LNCaP clone FGC (cell line): ENCODE measurements at regions not wholly inside any gene's neighbourhood (a gene's known extent, or its start where the extent isn't known, plus 50 kb on each side); places are given as distances from the start of the nearest gene placed in this dataset.

Experiments
- DNase-seq: peaks from one replicate; pipeline ENCODE4 v3.0.0-alpha.2; 2011; ENCODE audit warnings: low read depth
- H3K4me3 ChIP-seq: 2 replicates; pipeline ENCODE4 v1.5.1; 2011; ENCODE audit warnings: mild to moderate bottlenecking, low read depth, low read length, control low read depth
- CTCF ChIP-seq: IDR thresholded peaks from 2 replicates; pipeline ENCODE4 v1.5.1; 2012; ENCODE audit warnings: mild to moderate bottlenecking; ENCODE audit not compliant: control insufficient read depth, insufficient read depth; ENCODE audit errors: extremely low read depth

DNA sequence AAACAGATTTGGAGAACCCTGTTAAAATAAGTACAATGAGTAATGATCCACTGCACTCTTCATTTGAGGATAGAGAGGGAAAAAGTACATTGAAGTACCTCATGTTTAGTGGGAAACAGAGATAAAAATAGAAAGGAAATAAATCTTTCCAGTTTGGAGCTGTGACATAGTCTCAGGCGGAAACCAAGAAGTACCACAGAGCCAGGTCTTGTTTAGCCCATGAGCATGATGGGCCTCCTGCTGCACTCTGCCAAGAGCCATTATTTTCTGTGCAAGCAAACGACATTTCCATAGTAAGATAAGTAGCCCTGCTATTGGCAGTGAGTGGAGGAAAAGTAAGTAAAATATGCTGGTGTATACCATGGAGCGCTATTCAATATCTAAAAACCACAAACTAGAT lies 796.1 kb downstream of the TBL1XR1 start:
- DNase-seq: no peak
- no peak overlapping the region for H3K4me3 ChIP-seq
- no peak for TF ChIP-seq CTCF

GRCh38 chr3:176399193-176399592 lies 798.1 kb downstream of the TBL1XR1 start:
- TF ChIP-seq CTCF: no peak
- no peak overlapping the region for H3K4me3 ChIP-seq
- no peak for DNase-seq

DNA sequence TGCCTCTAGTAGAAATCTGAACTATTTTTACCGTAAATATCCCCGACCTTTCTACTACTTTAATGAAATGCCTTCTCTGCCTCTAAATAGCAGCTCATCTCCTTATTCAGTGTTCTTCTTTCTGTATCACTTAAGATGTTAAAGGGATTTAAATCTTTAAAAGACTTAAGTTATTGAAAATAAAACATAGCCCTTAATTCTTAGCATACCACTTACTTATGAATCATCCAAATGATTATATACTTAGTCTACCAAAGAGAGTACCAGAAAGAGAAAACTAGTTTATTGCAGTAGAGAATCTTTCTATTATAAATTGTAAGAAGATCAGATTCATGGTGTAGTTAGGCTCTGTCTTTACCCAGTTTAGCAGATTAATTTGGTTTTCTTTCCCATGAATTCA lies 802.0 kb downstream of the TBL1XR1 start:
- TF ChIP-seq CTCF: no peak
- no peak for DNase-seq

DNA sequence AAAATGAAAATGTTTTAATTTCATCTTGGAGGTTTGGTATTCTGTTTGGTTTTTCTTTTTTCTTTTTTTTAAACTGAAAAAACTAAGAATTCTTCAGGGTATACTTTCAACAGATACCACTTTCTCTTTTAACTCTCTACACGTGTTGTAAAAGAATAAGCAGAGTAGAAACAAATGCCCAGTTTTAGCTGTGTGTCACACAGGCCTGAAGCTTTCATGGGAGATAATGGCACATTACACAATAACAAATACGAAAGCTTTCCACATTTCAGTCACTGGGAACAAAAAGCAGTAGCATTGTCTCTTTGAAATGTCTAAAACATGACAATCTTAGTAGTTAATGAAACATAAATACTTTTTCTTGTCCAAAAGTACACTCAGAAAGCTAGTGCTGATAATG lies 818.5 kb downstream of the TBL1XR1 start:
- no peak overlapping the region for H3K4me3 ChIP-seq
- no peak for DNase-seq
- TF ChIP-seq CTCF: no peak

More for the DNA sequence above, 802.0 kb downstream of the TBL1XR1 start:
- no peak overlapping the region for H3K4me3 ChIP-seq

- no peak for TF ChIP-seq CTCF
- DNase-seq: peak; percentile 94
- no peak overlapping the region for H3K4me3 ChIP-seq
Measured at GRCh38 chr3:176376531-176376930, 820.8 kb downstream of the TBL1XR1 start.

- no peak for TF ChIP-seq CTCF
- DNase-seq: no peak
Measured at GRCh38 chr3:176375519-176375918, 821.8 kb downstream of the TBL1XR1 start.

GRCh38 chr3:176362191-176362731 lies 835.0 kb downstream of the TBL1XR1 start:
- no peak for DNase-seq
- H3K4me3 ChIP-seq: no peak overlapping the region
- TF ChIP-seq CTCF: no peak

More at GRCh38 chr3:176375519-176375918, 821.8 kb downstream of the TBL1XR1 start:
- H3K4me3 ChIP-seq: no peak overlapping the region
